WI38 (cell line): ENCODE measurements at regions not wholly inside any gene's neighbourhood (a gene's known extent, or its start where the extent isn't known, plus 50 kb on each side); places are given as distances from the start of the nearest gene placed in this dataset.

Experiments used
- H3K4me3 ChIP-seq: 2 replicates; pipeline ENCODE4 v1.5.1; 2011; ENCODE audit warnings: low read depth, mild to moderate bottlenecking, control low read depth, low read length
- CTCF ChIP-seq: IDR thresholded peaks from 2 replicates; pipeline ENCODE4 v1.5.1; 2012; ENCODE audit warnings: low read depth, mild to moderate bottlenecking, control low read depth, low read length

GRCh38 chr15:47870300-47870955 lies 153.1 kb downstream of the SEMA6D start:
- no peak for TF ChIP-seq CTCF
- H3K4me3 ChIP-seq = no peak overlapping the region

GRCh38 chr15:47870956-47871625 lies 153.8 kb downstream of the SEMA6D start:
- no peak overlapping the region for H3K4me3 ChIP-seq
- no peak for TF ChIP-seq CTCF

- no peak overlapping the region for H3K4me3 ChIP-seq
- no peak for TF ChIP-seq CTCF
Measured at GRCh38 chr15:47872208-47872607, 154.9 kb downstream of the SEMA6D start.

- no peak for TF ChIP-seq CTCF
- no peak overlapping the region for H3K4me3 ChIP-seq
Measured at GRCh38 chr15:47872869-47873432, 155.6 kb downstream of the SEMA6D start.

- no peak for TF ChIP-seq CTCF
- no peak overlapping the region for H3K4me3 ChIP-seq
Measured at GRCh38 chr15:47876986-47877385, 159.7 kb downstream of the SEMA6D start.

GRCh38 chr15:47877836-47878235 lies 160.5 kb downstream of the SEMA6D start:
- H3K4me3 ChIP-seq = no peak overlapping the region
- no peak for TF ChIP-seq CTCF

- TF ChIP-seq CTCF = no peak
- no peak overlapping the region for H3K4me3 ChIP-seq
Measured at GRCh38 chr15:47885920-47886319, 168.6 kb downstream of the SEMA6D start.
